ENCODE measurements at regions not wholly inside any gene's neighbourhood (a gene's known extent, or its start where the extent isn't known, plus 50 kb on each side); places are given as distances from the start of the nearest gene placed in this dataset.
"Not testable (repeated sequence)": the region's sequence is repeated elsewhere in the genome, so short reads cannot be mapped to it uniquely, and the experiment has no call there.

- no peak for ATAC-seq
Measured at GRCh38 chr20:29427201-29428060, 1830.0 kb upstream of the DEFB115 start.

- ATAC-seq: no peak
Measured at GRCh38 chr20:29430531-29430930, 1826.9 kb upstream of the DEFB115 start.

GRCh38 chr20:29440721-29441120 lies 1816.7 kb upstream of the DEFB115 start:
- ATAC-seq: not testable (repeated sequence)

- ATAC-seq: not testable (repeated sequence)
Measured at GRCh38 chr20:29443206-29443781, 1814.2 kb upstream of the DEFB115 start.

- no peak for ATAC-seq
Measured at GRCh38 chr20:29443819-29444218, 1813.6 kb upstream of the DEFB115 start.

GRCh38 chr20:29445050-29445907 lies 1812.2 kb upstream of the DEFB115 start:
- ATAC-seq: peak; percentile 100

GRCh38 chr20:29447517-29448484 lies 1809.7 kb upstream of the DEFB115 start:
- not testable (repeated sequence) for ATAC-seq

- no peak for ATAC-seq
Measured at GRCh38 chr20:29448806-29449470, 1808.5 kb upstream of the DEFB115 start.

GRCh38 chr20:29452186-29452585 lies 1805.3 kb upstream of the DEFB115 start:
- peak; percentile 41 for ATAC-seq

GRCh38 chr20:29456987-29457693 lies 1800.3 kb upstream of the DEFB115 start:
- not testable (repeated sequence) for ATAC-seq

GRCh38 chr20:29472606-29473005 lies 1784.9 kb upstream of the DEFB115 start:
- ATAC-seq: no peak

GRCh38 chr20:29492840-29493239 lies 1764.6 kb upstream of the DEFB115 start:
- ATAC-seq: not testable (repeated sequence)

GRCh38 chr20:29496767-29497166 lies 1760.7 kb upstream of the DEFB115 start:
- not testable (repeated sequence) for ATAC-seq

- no peak for ATAC-seq
Measured at GRCh38 chr20:29497261-29497671, 1760.2 kb upstream of the DEFB115 start.

- ATAC-seq: not testable (repeated sequence)
Measured at GRCh38 chr20:29497684-29498083, 1759.8 kb upstream of the DEFB115 start.

- not testable (repeated sequence) for ATAC-seq
Measured at GRCh38 chr20:29500738-29501137, 1756.7 kb upstream of the DEFB115 start.

- ATAC-seq: not testable (repeated sequence)
Measured at GRCh38 chr20:29514634-29515033, 1742.8 kb upstream of the DEFB115 start.

- not testable (repeated sequence) for ATAC-seq
Measured at GRCh38 chr20:29516847-29517246, 1740.6 kb upstream of the DEFB115 start.

- ATAC-seq: not testable (repeated sequence)
Measured at GRCh38 chr20:29519610-29520241, 1737.7 kb upstream of the DEFB115 start.

All from esophagus mucosa (tissue), 1 donor.